ENCODE measurements at regions not wholly inside any gene's neighbourhood (a gene's known extent, or its start where the extent isn't known, plus 50 kb on each side); places are given as distances from the start of the nearest gene placed in this dataset.
A peak's percentile ranks its signal among the peaks of the same experiment; 100 is the strongest.

- TF ChIP-seq CTCF (IDR thresholded peaks at IDR 0.05; ENCODE audit: insufficient read depth, low read length, poor library complexity, severe bottlenecking), result no peak
- no peak for DNase-seq (ENCODE audit: low read depth)
Observed at GRCh38 chr11:79744941-79745340, 304.1 kb upstream of the TENM4 start.

GRCh38 chr11:79742176-79742575 is 301.3 kb upstream of the TENM4 start:
- DNase-seq (ENCODE audit: low read depth), result no peak
- no peaks in the 10 kb centered on the region for H3K27me3 ChIP-seq (ENCODE audit: control insufficient read depth, insufficient read depth, low read length)
- no peak overlapping the region for H3K4me3 ChIP-seq (ENCODE audit: low read depth, low read length)
- no peak for TF ChIP-seq CTCF (IDR thresholded peaks at IDR 0.05; ENCODE audit: insufficient read depth, low read length, poor library complexity, severe bottlenecking)
- H3K36me3 ChIP-seq (ENCODE audit: control insufficient read depth, insufficient read depth, low read length), result no peaks in the 10 kb centered on the region

More at GRCh38 chr11:79744941-79745340, 304.1 kb upstream of the TENM4 start:
- Histone ChIP-seq H3K36me3 (ENCODE audit: control insufficient read depth, insufficient read depth, low read length) (no peaks in the 10 kb centered on the region), H3K27me3 (ENCODE audit: control insufficient read depth, insufficient read depth, low read length) (no peaks in the 10 kb centered on the region), H3K4me3 (ENCODE audit: low read depth, low read length) (no peak overlapping the region)

GRCh38 chr11:79739591-79739990 is 298.8 kb upstream of the TENM4 start:
- no peaks in the 10 kb centered on the region for H3K36me3 ChIP-seq (ENCODE audit: control insufficient read depth, insufficient read depth, low read length)
- no peaks in the 10 kb centered on the region for H3K27me3 ChIP-seq (ENCODE audit: control insufficient read depth, insufficient read depth, low read length)
- H3K4me3 ChIP-seq (ENCODE audit: low read depth, low read length), result no peak overlapping the region
- TF ChIP-seq CTCF (IDR thresholded peaks at IDR 0.05; ENCODE audit: insufficient read depth, low read length, poor library complexity, severe bottlenecking), result no peak
- no peak for DNase-seq (ENCODE audit: low read depth)

GRCh38 chr11:79727221-79727620 is 286.4 kb upstream of the TENM4 start:
- no peaks in the 10 kb centered on the region for H3K27me3 ChIP-seq (ENCODE audit: control insufficient read depth, insufficient read depth, low read length)
- no peak overlapping the region for H3K4me3 ChIP-seq (ENCODE audit: low read depth, low read length)
- no peak for DNase-seq (ENCODE audit: low read depth)
- no peaks in the 10 kb centered on the region for H3K36me3 ChIP-seq (ENCODE audit: control insufficient read depth, insufficient read depth, low read length)
- no peak for TF ChIP-seq CTCF (IDR thresholded peaks at IDR 0.05; ENCODE audit: insufficient read depth, low read length, poor library complexity, severe bottlenecking)

- DNase-seq (ENCODE audit: low read depth), result no peak
- TF ChIP-seq CTCF (IDR thresholded peaks at IDR 0.05; ENCODE audit: insufficient read depth, low read length, poor library complexity, severe bottlenecking), result no peak
- Histone ChIP-seq H3K27me3 (ENCODE audit: control insufficient read depth, insufficient read depth, low read length) (no peaks in the 10 kb centered on the region), H3K36me3 (ENCODE audit: control insufficient read depth, insufficient read depth, low read length) (no peaks in the 10 kb centered on the region), H3K4me3 (ENCODE audit: low read depth, low read length) (no peak overlapping the region)
Observed at GRCh38 chr11:79720115-79720514, 279.3 kb upstream of the TENM4 start.

- H3K4me3 ChIP-seq (ENCODE audit: low read depth, low read length), result no peak overlapping the region
- H3K36me3 ChIP-seq (ENCODE audit: control insufficient read depth, insufficient read depth, low read length), result no peaks in the 10 kb centered on the region
- TF ChIP-seq CTCF (IDR thresholded peaks at IDR 0.05; ENCODE audit: insufficient read depth, low read length, poor library complexity, severe bottlenecking), result peak; percentile 66
- DNase-seq (ENCODE audit: low read depth), result no peak
- no peaks in the 10 kb centered on the region for H3K27me3 ChIP-seq (ENCODE audit: control insufficient read depth, insufficient read depth, low read length)
Observed at GRCh38 chr11:79708319-79708932, 267.6 kb upstream of the TENM4 start.
